OCI-LY3 (cell line): ENCODE measurements at regions not wholly inside any gene's neighbourhood (a gene's known extent, or its start where the extent isn't known, plus 50 kb on each side); places are given as distances from the start of the nearest gene placed in this dataset.

ENCODE experiments used
- H2AFZ ChIP-seq: fragments of 200-600, 300-600 bp; shearing (Covaris generic); 2 replicates; pipeline ENCODE4 v1.6.0; 2014; ENCODE audit warnings: antibody characterized with exemption, low read depth, low read length
- H3K27ac ChIP-seq: fragments of 200-600, 300-600 bp; sonication (generic); 2 replicates; pipeline ENCODE4 v1.5.1; 2014; ENCODE audit warnings: mild to moderate bottlenecking, low read length, moderate library complexity, mixed read lengths
- H3K27me3 ChIP-seq: fragments of 200-600, 300-600 bp; sonication (generic); 2 replicates; pipeline ENCODE4 v1.6.1; 2014; ENCODE audit warnings: low read depth, low read length, mixed read lengths
- H3K36me3 ChIP-seq: fragments of 200-600, 300-600 bp; sonication (generic); replicated peaks from 2 replicates; pipeline ENCODE3; 2014; ENCODE audit warnings: low read depth, low read length, mixed read lengths
- H3K4me1 ChIP-seq: fragments of 300-600, 200-600 bp; sonication (generic); 2 replicates; pipeline ENCODE4 v1.6.1; 2014; ENCODE audit warnings: low read length, mixed read lengths
- H3K4me2 ChIP-seq: fragments of 200-600, 300-600 bp; sonication (generic); 2 replicates; pipeline ENCODE4 v1.6.1; 2014; ENCODE audit warnings: low read length, mixed read lengths
- H3K4me3 ChIP-seq: fragments of 300-600, 200-600 bp; sonication (generic); 2 replicates; pipeline ENCODE4 v1.5.1; 2014; ENCODE audit warnings: antibody characterized with exemption, mild to moderate bottlenecking, low read length, moderate library complexity
- H3K79me2 ChIP-seq: fragments of 300-600, 200-600 bp; shearing (Covaris generic); 2 replicates; pipeline ENCODE4 v1.6.1; 2014; ENCODE audit warnings: mild to moderate bottlenecking, low read length, mixed read lengths
- H3K9ac ChIP-seq: fragments of 300-600, 200-600 bp; shearing (Covaris generic); 2 replicates; pipeline ENCODE4 v1.6.0; 2014; ENCODE audit warnings: mild to moderate bottlenecking, low read length, moderate library complexity
- H3K9me3 ChIP-seq: fragments of 200-600, 300-600 bp; shearing (Covaris generic); 2 replicates; pipeline ENCODE4 v1.6.1; 2014; ENCODE audit warnings: low read length, mixed read lengths; ENCODE audit not compliant: insufficient read depth
- H4K20me1 ChIP-seq: fragments of 200-600, 300-600 bp; sonication (generic); 2 replicates; pipeline ENCODE4 v1.6.1; 2016; ENCODE audit warnings: low read length, mixed read lengths; ENCODE audit not compliant: insufficient read depth
- EZH2phosphoT487 ChIP-seq: fragments of 200-600 bp; shearing (Covaris generic); IDR thresholded peaks from 2 replicates; pipeline ENCODE4 v1.6.1; 2018; ENCODE audit warnings: antibody characterized with exemption, mixed run types, low read depth
- TF ChIP-seq, protein P1 (sequence below): fragments of 200-600, 300-600 bp; sonication (generic); IDR thresholded peaks from 2 replicates; pipeline ENCODE4 v1.5.1; 2014; ENCODE audit warnings: antibody characterized with exemption, low read length, low read depth

DNA sequence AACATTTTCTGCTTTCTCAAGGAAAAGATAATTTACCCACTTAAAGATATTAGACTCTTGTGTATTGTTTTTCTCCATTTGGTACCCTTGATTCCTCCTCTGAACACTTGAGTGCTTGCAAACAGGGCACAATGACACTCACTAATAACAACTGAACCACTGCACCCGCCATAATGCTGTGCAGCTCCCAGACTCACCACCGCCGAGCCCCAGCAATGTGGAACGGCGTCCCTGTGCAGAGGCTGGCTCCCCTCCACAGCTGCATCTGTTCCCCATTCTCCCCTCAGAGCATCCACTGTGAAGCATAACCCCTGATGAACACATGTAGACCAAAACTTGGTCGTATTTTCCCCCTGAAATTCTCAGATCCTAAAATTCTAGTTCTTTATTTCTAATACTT, 276.2 kb upstream of the PLSCR5 start:
- H3K4me1 ChIP-seq, result peaks cover 22% of the 10 kb centered on the region
- H3K36me3 ChIP-seq, result no peaks in the 10 kb centered on the region
- no peaks in the 10 kb centered on the region for H3K9me3 ChIP-seq
- H3K79me2 ChIP-seq, result no peaks in the 10 kb centered on the region
- 0 out of 2 replicates have a peak overlapping the region, but pooled peaks have one; percentile 18 for H2AFZ ChIP-seq
- no peak overlapping the region for H3K9ac ChIP-seq
- no peaks in the 10 kb centered on the region for H4K20me1 ChIP-seq
- H3K27me3 ChIP-seq, result no peaks in the 10 kb centered on the region
- H3K27ac ChIP-seq, result no peak overlapping the region
- H3K4me2 ChIP-seq, result peak overlapping the region; percentile 67
- peak overlapping the region; percentile 48 for H3K4me3 ChIP-seq
- TF ChIP-seq, protein P1, sequence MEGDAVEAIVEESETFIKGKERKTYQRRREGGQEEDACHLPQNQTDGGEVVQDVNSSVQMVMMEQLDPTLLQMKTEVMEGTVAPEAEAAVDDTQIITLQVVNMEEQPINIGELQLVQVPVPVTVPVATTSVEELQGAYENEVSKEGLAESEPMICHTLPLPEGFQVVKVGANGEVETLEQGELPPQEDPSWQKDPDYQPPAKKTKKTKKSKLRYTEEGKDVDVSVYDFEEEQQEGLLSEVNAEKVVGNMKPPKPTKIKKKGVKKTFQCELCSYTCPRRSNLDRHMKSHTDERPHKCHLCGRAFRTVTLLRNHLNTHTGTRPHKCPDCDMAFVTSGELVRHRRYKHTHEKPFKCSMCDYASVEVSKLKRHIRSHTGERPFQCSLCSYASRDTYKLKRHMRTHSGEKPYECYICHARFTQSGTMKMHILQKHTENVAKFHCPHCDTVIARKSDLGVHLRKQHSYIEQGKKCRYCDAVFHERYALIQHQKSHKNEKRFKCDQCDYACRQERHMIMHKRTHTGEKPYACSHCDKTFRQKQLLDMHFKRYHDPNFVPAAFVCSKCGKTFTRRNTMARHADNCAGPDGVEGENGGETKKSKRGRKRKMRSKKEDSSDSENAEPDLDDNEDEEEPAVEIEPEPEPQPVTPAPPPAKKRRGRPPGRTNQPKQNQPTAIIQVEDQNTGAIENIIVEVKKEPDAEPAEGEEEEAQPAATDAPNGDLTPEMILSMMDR, result no peak
- TF ChIP-seq EZH2phosphoT487, result no peak

DNA sequence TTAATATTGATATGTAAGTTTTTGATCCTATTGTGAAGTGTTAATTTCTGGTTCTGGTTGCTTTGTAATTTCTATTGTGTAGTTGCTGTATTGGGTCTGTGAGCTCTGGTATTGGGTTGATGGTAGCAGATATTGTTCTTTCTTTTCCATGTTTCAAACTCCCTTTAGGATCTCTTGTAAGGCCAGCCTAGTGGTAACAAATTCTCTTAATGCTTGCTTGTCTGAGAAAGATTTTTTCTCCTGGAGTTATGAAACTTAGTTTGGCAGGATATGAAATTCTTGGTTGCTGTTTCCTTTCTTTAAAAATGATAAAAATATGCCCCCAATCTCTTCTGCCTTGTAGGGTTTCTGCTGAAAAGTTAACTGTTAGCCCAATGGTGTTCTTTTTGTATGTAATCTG, 268.6 kb upstream of the PLSCR5 start:
- H3K27me3 ChIP-seq, result no peaks in the 10 kb centered on the region
- H3K9ac ChIP-seq, result no peak overlapping the region
- H3K4me1 ChIP-seq, result no peaks in the 10 kb centered on the region
- TF ChIP-seq, protein P1, result no peak
- TF ChIP-seq EZH2phosphoT487, result no peak
- no peak overlapping the region for H3K27ac ChIP-seq
- H4K20me1 ChIP-seq, result no peaks in the 10 kb centered on the region
- no peak overlapping the region for H2AFZ ChIP-seq
- H3K36me3 ChIP-seq, result no peaks in the 10 kb centered on the region
- no peaks in the 10 kb centered on the region for H3K79me2 ChIP-seq
- H3K4me3 ChIP-seq, result no peak overlapping the region
- H3K4me2 ChIP-seq, result no peak overlapping the region
- peaks cover 8% of the 10 kb centered on the region; the same call in 1 of the 2 replicates for H3K9me3 ChIP-seq

DNA sequence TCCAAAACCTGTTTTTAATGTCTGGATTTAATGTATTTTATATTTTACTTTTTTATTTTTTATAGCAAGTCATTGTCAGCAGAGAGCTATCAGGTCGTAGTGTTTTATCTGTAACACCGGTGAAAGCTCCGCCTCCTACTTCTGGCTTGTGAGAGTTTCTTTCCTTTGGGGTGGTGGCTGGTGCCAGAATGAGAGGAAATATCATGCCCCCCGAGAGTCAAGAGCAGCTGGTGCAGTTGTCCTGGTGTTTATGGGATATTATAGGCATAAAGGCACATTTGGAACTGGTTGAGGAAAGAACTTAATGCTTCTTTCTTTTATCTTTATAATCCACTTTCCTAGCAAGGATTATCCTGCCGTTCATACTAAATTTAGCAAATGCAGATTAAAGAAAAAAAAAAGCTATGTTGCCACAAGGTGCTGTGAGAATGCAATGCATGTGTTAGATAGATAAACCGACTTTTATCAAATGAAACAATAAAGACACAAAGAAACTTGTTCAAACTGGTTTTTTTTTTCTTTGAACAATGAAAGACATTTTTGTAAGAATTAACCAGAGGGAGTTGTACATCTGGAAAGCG, 260.1 kb upstream of the PLSCR5 start:
- Histone ChIP-seq H4K20me1 (no peaks in the 10 kb centered on the region), H3K4me1 (no peaks in the 10 kb centered on the region), H3K4me2 (no peak overlapping the region), H3K9me3 (no peaks in the 10 kb centered on the region), H3K36me3 (no peaks in the 10 kb centered on the region), H3K9ac (no peak overlapping the region), H3K27me3 (no peaks in the 10 kb centered on the region), H3K79me2 (no peaks in the 10 kb centered on the region), H2AFZ (no peak overlapping the region), H3K4me3 (no peak overlapping the region), H3K27ac (no peak overlapping the region)
- no peak for TF ChIP-seq EZH2phosphoT487
- TF ChIP-seq, protein P1, result no peak

DNA sequence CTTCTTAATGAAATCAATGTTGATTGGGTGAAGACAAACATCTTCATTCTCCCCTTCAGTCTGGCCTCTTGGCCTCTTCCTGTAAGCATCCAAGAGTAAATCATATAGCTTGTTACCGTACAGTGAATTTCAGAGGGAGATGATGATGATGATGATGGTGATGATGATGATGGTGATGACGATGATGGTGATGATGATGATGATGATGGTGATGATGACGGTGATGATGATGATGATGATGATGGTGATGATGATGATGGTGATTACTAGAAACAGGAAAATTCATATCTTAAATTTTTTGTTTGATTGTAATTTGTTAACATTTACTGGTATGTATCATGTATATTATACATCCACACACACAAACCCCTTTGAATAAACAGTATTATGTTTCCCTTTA, 256.1 kb upstream of the PLSCR5 start:
- H3K4me3 ChIP-seq, result no peak overlapping the region

More for the DNA sequence above, 256.1 kb upstream of the PLSCR5 start:
- no peak overlapping the region for H3K27ac ChIP-seq
- TF ChIP-seq, protein P1, result no peak
- TF ChIP-seq EZH2phosphoT487, result no peak
- no peaks in the 10 kb centered on the region for H3K4me1 ChIP-seq
- H3K9ac ChIP-seq, result no peak overlapping the region
- H3K79me2 ChIP-seq, result no peaks in the 10 kb centered on the region
- H3K36me3 ChIP-seq, result no peaks in the 10 kb centered on the region
- no peaks in the 10 kb centered on the region for H3K27me3 ChIP-seq
- no peaks in the 10 kb centered on the region for H3K9me3 ChIP-seq
- H4K20me1 ChIP-seq, result no peaks in the 10 kb centered on the region
- no peak overlapping the region for H3K4me2 ChIP-seq
- H2AFZ ChIP-seq, result no peak overlapping the region
